HG02973 (cell line): ENCODE measurements at regions not wholly inside any gene's neighbourhood (a gene's known extent, or its start where the extent isn't known, plus 50 kb on each side); places are given as distances from the start of the nearest gene placed in this dataset.
"Not testable (repeated sequence)": the region's sequence is repeated elsewhere in the genome, so short reads cannot be mapped to it uniquely, and the experiment has no call there.

ENCODE experiments used
- ATAC-seq: cut with Tn5 transposase; IDR thresholded peaks from one replicate; pipeline ENCODE4 v1.9.1; 2021; ENCODE audit warnings: moderate library complexity; ENCODE audit not compliant: unreplicated experiment

DNA sequence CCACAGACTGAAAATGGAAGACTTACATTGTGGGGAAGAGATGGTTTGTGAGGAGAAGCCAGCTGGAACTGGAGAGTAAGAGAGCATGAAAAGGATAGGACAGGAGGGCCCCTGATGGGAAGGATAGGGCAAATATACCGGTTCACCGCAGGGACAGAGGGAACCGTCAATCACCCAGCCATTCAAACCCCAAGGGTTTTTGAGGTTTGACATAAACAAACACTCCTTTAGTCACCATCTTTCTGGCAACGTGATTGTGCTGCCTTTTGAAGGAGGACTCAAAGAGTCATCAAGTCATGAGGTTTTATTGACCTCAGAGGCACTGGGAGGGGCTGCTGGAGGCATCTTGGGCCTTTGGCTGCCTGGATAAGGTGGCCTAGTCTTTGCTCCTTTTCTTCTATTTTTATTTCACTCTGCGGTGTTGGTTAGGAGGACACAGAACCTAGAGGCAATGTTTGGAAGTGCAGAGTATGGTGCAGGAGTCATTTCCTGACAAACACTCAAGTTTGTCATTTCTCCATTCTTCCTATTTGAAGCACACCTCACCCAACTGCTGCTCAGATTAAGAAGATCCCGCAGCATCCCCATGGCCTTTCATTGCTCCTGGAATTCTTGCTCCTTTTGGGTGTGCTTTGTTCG lies 487.3 kb upstream of the SPRED2 start:
- ATAC-seq: no peak

DNA sequence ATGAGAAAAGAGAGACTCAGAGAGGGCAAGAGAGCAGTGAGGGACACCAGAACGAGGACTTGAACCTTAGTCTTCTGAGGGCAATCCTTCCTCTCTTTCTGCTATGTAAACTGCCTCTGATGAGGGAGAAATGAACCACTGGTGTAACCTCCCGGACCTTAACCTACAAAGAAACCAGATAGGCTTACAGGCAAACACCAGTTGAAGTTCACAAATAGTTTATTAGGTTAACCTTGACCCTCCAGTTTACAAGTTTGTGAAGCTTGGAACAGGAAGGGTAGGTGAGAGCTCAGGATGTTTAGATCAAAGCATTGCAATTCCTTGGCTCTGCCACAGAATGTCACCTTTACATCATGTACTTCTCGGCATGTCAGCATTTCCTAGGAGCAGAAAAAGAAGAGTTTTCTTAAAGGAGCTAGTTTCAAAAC lies 486.4 kb upstream of the SPRED2 start:
- no peak for ATAC-seq

DNA sequence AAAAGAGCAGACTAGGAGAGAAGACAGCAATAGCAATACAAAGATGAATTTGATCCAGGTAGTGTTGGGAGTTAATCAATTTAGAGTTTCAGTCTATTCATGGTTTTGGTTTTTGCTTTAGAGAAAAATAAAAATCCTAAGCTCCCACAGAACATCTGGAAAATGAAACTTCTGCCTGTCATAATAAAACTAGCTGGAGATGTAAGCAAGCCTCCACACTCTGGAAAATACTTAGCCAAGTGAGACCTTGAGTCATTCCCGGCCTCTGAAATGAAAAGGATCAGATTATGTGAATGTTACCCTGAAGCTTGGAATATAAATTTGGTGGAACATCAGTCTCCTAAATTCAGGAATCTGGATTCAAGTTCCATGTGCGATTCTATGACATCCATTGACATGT lies 485.6 kb upstream of the SPRED2 start:
- ATAC-seq: no peak

DNA sequence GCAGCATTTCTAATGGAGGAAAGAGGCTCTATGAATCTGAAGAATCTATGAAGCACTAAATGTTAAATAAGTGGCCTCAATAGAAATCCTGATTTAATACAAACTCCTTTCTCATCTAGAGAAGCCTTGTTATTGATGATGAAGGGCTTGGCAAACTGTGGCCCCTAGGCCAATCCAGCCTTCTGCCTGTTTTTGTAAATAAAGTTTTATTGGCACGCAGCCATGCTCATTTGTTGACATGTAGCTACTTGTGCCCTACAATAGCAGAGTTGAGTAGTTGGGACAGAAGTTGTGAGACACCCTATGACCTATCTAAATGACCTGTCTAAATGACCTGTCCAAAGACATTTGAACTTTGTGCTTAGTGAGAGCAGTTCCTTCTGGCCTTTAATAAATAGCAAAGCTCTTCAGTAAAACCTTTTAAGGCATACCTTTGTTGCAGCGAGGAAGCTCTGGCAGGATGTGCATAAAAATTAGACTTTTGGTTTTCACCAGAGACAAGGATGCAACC lies 484.4 kb upstream of the SPRED2 start:
- ATAC-seq: no peak

DNA sequence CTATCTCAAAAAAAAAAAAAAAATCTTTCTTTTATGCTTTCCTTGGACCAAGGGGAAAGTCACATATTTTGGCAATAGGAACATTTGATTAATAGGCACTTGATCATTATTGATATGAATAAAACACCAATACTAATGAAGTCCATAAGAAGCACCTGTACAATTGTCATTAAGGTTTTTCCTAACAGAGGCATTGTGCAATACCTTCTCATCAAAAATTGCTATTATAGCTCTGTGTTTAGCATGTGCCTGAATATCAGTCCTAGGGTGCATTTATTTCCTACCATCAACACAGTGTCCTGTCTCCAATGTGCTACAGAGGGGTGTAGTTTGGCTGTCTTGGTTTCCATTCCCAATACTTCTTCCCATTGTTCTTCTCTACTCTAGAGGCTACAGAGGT lies 483.8 kb upstream of the SPRED2 start:
- no peak for ATAC-seq

DNA sequence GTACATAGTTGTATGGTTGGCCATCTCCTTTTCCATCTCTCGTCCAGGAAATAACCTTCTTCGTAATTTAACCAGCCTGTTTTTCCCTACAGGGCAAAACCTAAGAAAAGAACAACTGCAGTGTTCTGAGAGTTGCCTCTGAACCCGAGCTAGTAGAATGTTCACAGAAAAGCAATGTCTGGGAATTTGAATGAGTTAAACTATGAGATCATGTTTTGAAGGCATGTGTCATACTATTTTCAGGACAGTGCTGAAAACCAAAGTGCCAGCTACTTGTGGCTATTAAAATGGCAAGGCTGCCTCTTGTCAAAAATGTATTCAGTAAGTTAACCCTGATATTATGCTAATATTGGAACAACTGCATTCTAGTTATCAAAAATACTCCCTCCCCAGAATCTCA lies 482.9 kb upstream of the SPRED2 start:
- ATAC-seq: no peak

DNA sequence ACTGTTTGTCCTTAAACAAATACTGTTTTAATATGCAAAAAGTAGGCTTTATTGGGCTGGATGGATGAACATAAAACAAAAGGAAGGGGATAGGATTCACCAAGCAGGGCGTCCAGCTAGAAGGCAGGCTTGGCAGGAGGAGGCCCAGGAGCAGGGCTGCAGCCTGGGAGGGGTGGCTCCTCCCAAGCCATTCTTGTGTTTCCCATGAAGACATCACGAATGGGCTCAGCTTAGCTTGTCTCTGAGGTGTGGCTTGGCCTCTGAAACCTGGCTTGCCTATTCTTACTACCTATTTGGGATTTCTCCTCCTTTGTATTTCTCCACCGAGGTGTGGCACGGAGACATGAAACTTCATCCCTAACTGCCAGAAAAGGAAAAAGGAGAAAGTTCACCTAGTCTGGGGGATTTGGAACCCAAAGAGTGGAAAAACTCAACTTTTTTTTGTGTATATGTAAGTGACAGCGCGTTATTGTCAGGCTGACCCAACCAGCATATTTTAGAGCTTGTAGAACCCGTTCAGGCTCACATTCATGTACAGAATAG lies 481.9 kb upstream of the SPRED2 start:
- no peak for ATAC-seq

DNA sequence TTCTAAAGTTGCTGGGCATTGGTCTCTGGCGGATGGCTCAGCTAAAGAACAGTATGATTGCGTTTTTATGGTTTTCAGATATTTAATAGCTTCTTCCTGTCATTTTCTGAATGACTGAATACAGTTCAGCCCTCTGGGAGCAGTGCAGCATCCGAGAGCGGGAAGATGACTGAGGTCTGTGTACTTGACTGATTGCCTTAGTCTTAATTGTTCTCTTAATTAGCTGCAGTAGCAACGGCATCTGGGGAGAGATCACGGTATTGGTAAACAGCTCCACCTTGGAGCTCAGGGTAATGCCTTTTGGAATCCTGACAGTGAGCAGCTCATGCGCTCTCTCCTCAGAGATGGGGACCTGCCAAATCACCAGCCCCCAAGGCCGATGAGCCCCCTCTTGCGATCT lies 481.4 kb upstream of the SPRED2 start:
- no peak for ATAC-seq

DNA sequence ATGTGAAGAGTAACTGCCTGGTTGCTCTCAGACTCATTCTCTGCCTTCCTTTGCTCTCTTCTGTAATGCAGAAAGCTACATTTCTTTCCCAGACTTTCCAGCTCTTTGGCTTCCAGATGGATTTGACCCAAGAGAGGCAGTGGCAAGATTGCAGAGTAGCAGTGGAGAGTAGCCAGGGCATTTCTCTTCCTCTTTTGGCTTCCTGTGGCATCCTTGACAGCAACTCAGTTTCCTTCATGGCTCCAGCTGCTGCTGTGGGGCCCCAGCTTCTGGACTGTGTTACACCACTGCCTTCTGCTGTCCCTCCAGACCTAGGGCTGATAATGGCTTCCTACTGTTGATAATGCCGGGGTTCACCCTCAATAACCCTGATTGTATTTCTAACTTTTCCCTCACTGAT lies 469.4 kb upstream of the SPRED2 start:
- ATAC-seq: no peak

DNA sequence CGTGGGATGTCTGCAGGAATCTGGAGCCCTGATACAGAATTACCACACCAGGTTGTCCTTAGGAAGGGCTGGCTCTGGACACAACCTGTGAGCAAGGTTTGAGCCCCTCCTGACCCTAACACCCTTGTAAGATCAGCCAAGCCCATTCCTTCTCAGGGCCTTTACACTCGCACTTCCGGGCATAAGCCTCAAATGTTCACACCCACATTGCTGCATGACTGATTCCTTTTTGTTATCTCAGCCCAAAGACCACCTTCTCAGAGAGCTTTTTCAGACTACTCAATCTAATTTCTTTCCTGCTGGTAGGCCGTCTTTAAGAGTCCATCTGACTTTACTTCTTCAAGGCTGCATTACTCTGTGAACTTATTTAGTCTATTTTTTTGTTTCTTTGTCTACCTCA lies 464.0 kb upstream of the SPRED2 start:
- ATAC-seq: no peak

GRCh38 chr2:65890131-65890530 lies 457.7 kb upstream of the SPRED2 start:
- not testable (repeated sequence) for ATAC-seq

DNA sequence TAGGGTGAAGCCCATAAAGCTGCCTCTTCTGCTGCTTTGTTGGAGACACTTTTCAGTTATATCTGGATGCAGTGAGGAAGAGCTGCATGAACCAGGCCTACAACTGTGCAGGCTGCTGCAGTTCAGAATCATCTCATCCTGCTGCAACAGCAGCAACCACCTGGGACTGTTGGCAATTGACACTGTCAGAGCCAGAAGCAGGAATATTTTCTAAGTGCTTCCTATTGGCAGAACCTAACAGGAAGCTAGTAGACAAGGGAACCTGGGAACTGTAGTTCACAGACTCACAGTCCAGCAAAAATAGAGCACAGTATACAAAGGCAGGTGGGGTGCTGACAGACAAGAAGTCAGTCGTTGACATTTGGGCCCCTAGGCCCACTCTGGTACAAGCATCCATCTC lies 452.9 kb upstream of the SPRED2 start:
- ATAC-seq: no peak

DNA sequence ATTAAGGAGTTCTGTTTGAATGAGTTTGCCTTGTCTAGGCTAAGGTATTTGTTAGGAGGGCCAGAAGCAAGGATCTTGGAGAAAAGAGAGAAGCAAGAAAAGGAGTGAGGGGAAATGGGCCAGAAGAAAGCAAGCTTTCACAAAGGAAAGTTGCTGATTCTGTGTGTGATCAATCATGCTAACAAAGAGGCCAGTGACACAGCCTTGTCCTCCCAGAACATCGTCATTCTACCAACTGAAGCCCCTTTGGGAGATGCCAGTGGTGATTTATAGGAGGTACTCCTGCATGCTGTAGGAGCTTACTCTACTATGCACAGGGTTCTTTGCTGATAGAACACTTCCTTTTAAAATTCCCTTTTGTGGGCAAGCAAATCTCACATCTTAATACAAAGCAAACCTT lies 449.2 kb upstream of the SPRED2 start:
- no peak for ATAC-seq

GRCh38 chr2:65880436-65880835 lies 448.0 kb upstream of the SPRED2 start:
- no peak for ATAC-seq

- ATAC-seq: no peak
Measured at GRCh38 chr2:65878011-65878340, 445.6 kb upstream of the SPRED2 start.

GRCh38 chr2:65877331-65878010 lies 445.1 kb upstream of the SPRED2 start:
- no peak for ATAC-seq

- ATAC-seq: no peak
Measured at GRCh38 chr2:65876114-65876513, 443.7 kb upstream of the SPRED2 start.

GRCh38 chr2:65870826-65871225 lies 438.4 kb upstream of the SPRED2 start:
- no peak for ATAC-seq

- no peak for ATAC-seq
Measured at GRCh38 chr2:65869296-65869695, 436.9 kb upstream of the SPRED2 start.

GRCh38 chr2:65868177-65868576 lies 435.8 kb upstream of the SPRED2 start:
- ATAC-seq: no peak

DNA sequence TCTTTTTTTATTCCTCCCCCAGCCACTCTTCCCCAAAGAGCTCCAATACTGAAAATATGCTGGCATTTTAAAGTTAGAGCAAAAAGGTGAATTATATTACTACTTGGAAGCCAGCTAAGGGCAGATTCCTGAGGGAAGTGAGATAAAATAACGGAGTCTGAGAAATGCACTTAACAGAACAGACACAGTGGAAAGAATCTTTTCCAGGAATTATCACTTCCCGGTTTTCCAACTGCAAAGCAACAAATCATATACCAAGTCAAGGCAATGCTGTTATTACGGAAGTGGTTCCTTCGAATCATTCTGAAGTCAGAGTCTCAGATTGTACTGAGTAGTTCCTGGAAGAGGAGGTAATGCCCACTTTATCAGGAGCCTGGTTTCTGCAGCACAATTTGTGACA lies 435.0 kb upstream of the SPRED2 start:
- no peak for ATAC-seq

DNA sequence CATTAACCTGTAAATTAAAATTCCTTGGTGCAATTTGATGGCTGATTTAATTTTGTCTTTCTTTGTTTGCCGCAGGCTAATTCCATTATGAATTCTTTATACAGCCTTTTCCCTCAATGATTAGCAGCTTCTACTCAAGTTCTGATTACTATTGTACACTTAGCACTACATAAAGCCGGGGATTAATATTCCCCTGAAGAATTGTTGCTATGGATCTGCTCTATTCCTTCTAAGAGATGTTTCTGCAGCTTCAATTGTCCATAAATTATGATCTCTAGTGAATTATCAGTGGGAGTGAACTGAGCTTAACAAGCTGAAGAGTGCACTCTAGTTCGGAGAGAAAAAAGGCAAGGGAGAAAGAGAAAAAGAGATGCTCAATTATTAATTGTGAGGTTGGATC lies 433.7 kb upstream of the SPRED2 start:
- ATAC-seq: no peak

GRCh38 chr2:65864619-65865018 lies 432.2 kb upstream of the SPRED2 start:
- ATAC-seq: no peak
